Vagina (tissue), 2 donors: ENCODE measurements at regions not wholly inside any gene's neighbourhood (a gene's known extent, or its start where the extent isn't known, plus 50 kb on each side); places are given as distances from the start of the nearest gene placed in this dataset.

Source experiments
- CTCF ChIP-seq, 3 experiments: fragments of 450-650 bp in 2 of 3; fragments of 200-600 bp in 1 of 3; sonication (generic) in 1 of 3; IDR thresholded peaks; one replicate each; pipeline ENCODE4 v1.5.1; 2017 to 2019; ENCODE audit warnings: antibody characterized with exemption in 3 of 3, mild to moderate bottlenecking in 2 of 3, moderate library complexity in 2 of 3
- POLR2A ChIP-seq, 2 donors: fragments of 450-650 bp; IDR thresholded peaks; one replicate each; pipeline ENCODE4 v1.6.1; 2017; ENCODE audit warnings: antibody characterized with exemption in 2 of 2, mild to moderate bottlenecking in 2 of 2, moderate library complexity in 2 of 2

GRCh38 chr4:32022071-32022470 lies 1301.9 kb downstream of the PCDH7 start:
- TF ChIP-seq CTCF (IDR thresholded peaks at IDR 0.05) = no peak
- no peak for TF ChIP-seq POLR2A (IDR thresholded peaks at IDR 0.05)
